ENCODE measurements at regions not wholly inside any gene's neighbourhood (a gene's known extent, or its start where the extent isn't known, plus 50 kb on each side); places are given as distances from the start of the nearest gene placed in this dataset.

GRCh38 chr4:58551676-58552075, 1441.5 kb upstream of the IGFBP7 start:
- Mint-ChIP-seq H3K4me1 (ENCODE audit: low read depth, unreplicated experiment) (peaks cover 9% of the 10 kb centered on the region), H3K36me3 (ENCODE audit: unreplicated experiment) (no peaks in the 10 kb centered on the region)

GRCh38 chr4:58543465-58543864, 1433.3 kb upstream of the IGFBP7 start:
- no peak for DNase-seq
- Mint-ChIP-seq H3K9me3 (ENCODE audit: unreplicated experiment) (no peaks in the 10 kb centered on the region), H3K4me3 (ENCODE audit: unreplicated experiment) (no peak overlapping the region), H3K27me3 (ENCODE audit: unreplicated experiment) (peaks cover 2% of the 10 kb centered on the region), H3K27ac (ENCODE audit: unreplicated experiment) (no peak overlapping the region), H3K36me3 (ENCODE audit: unreplicated experiment) (no peaks in the 10 kb centered on the region), H3K4me1 (ENCODE audit: low read depth, unreplicated experiment) (no peaks in the 10 kb centered on the region)
- TF ChIP-seq, protein P1, sequence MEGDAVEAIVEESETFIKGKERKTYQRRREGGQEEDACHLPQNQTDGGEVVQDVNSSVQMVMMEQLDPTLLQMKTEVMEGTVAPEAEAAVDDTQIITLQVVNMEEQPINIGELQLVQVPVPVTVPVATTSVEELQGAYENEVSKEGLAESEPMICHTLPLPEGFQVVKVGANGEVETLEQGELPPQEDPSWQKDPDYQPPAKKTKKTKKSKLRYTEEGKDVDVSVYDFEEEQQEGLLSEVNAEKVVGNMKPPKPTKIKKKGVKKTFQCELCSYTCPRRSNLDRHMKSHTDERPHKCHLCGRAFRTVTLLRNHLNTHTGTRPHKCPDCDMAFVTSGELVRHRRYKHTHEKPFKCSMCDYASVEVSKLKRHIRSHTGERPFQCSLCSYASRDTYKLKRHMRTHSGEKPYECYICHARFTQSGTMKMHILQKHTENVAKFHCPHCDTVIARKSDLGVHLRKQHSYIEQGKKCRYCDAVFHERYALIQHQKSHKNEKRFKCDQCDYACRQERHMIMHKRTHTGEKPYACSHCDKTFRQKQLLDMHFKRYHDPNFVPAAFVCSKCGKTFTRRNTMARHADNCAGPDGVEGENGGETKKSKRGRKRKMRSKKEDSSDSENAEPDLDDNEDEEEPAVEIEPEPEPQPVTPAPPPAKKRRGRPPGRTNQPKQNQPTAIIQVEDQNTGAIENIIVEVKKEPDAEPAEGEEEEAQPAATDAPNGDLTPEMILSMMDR (IDR thresholded peaks at IDR 0.05; ENCODE audit: partially characterized antibody, unreplicated experiment), result no peak

More at GRCh38 chr4:58551676-58552075, 1441.5 kb upstream of the IGFBP7 start:
- peak overlapping the region; percentile 0 for H3K27ac Mint-ChIP-seq (ENCODE audit: unreplicated experiment)
- TF ChIP-seq, protein P1 (IDR thresholded peaks at IDR 0.05; ENCODE audit: partially characterized antibody, unreplicated experiment), result no peak
- H3K9me3 Mint-ChIP-seq (ENCODE audit: unreplicated experiment), result peaks cover 3% of the 10 kb centered on the region
- DNase-seq, result peak; percentile 38
- H3K27me3 Mint-ChIP-seq (ENCODE audit: unreplicated experiment), result no peaks in the 10 kb centered on the region
- H3K4me3 Mint-ChIP-seq (ENCODE audit: unreplicated experiment), result no peak overlapping the region

DNA sequence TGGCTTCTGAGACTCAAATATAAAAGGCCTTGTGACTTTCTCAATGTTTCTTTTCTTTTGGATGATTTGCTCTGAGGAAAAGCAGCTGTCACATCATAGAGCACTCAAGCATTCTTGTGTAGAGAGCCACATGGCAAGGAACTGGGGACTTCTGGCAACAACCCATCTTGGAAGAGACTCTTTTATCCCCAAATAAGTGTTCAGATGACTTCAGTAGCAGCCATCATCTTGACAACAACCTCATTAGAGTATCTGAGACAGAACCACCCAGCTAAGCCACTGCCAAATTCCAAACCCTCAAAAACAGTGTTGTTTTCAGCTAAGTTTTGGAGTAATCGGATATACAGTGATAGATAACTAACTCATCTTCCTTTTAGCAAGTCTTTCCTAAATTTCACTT, 1431.7 kb upstream of the IGFBP7 start:
- no peak overlapping the region for H3K27ac Mint-ChIP-seq (ENCODE audit: unreplicated experiment)
- TF ChIP-seq, protein P1 (IDR thresholded peaks at IDR 0.05; ENCODE audit: partially characterized antibody, unreplicated experiment), result no peak
- H3K4me1 Mint-ChIP-seq (ENCODE audit: low read depth, unreplicated experiment), result no peaks in the 10 kb centered on the region
- no peak for DNase-seq
- H3K4me3 Mint-ChIP-seq (ENCODE audit: unreplicated experiment), result no peak overlapping the region
- H3K27me3 Mint-ChIP-seq (ENCODE audit: unreplicated experiment), result peaks cover 2% of the 10 kb centered on the region
- H3K9me3 Mint-ChIP-seq (ENCODE audit: unreplicated experiment), result no peaks in the 10 kb centered on the region
- no peaks in the 10 kb centered on the region for H3K36me3 Mint-ChIP-seq (ENCODE audit: unreplicated experiment)

GRCh38 chr4:58522765-58523382, 1412.7 kb upstream of the IGFBP7 start:
- TF ChIP-seq, protein P1 (IDR thresholded peaks at IDR 0.05; ENCODE audit: partially characterized antibody, unreplicated experiment), result no peak
- DNase-seq, result no peak
- no peaks in the 10 kb centered on the region for H3K36me3 Mint-ChIP-seq (ENCODE audit: unreplicated experiment)
- no peak overlapping the region for H3K4me3 Mint-ChIP-seq (ENCODE audit: unreplicated experiment)
- no peaks in the 10 kb centered on the region for H3K4me1 Mint-ChIP-seq (ENCODE audit: low read depth, unreplicated experiment)
- no peaks in the 10 kb centered on the region for H3K27me3 Mint-ChIP-seq (ENCODE audit: unreplicated experiment)
- no peak overlapping the region for H3K27ac Mint-ChIP-seq (ENCODE audit: unreplicated experiment)
- H3K9me3 Mint-ChIP-seq (ENCODE audit: unreplicated experiment), result no peaks in the 10 kb centered on the region

GRCh38 chr4:58515226-58515625, 1405.0 kb upstream of the IGFBP7 start:
- H3K4me1 Mint-ChIP-seq (ENCODE audit: low read depth, unreplicated experiment), result peaks cover 1% of the 10 kb centered on the region
- H3K4me3 Mint-ChIP-seq (ENCODE audit: unreplicated experiment), result no peak overlapping the region

More at GRCh38 chr4:58515226-58515625, 1405.0 kb upstream of the IGFBP7 start:
- DNase-seq, result no peak
- Mint-ChIP-seq H3K27ac (ENCODE audit: unreplicated experiment) (no peak overlapping the region), H3K36me3 (ENCODE audit: unreplicated experiment) (no peaks in the 10 kb centered on the region), H3K27me3 (ENCODE audit: unreplicated experiment) (no peaks in the 10 kb centered on the region), H3K9me3 (ENCODE audit: unreplicated experiment) (no peaks in the 10 kb centered on the region)
- TF ChIP-seq, protein P1 (IDR thresholded peaks at IDR 0.05; ENCODE audit: partially characterized antibody, unreplicated experiment), result no peak
